GM12878 (cell line): ENCODE measurements at regions not wholly inside any gene's neighbourhood (a gene's known extent, or its start where the extent isn't known, plus 50 kb on each side); places are given as distances from the start of the nearest gene placed in this dataset.

Experiments
- BCL11A ChIP-seq: IDR thresholded peaks from 2 replicates; pipeline ENCODE4 v1.6.1; 2011; ENCODE audit warnings: low read depth, low read length
- CBX5 ChIP-seq: sonication (generic); IDR thresholded peaks from 2 replicates; pipeline ENCODE4 v1.6.1; 2016; ENCODE audit warnings: low read depth, moderate library complexity, mild to moderate bottlenecking, inconsistent platforms
- CEBPZ ChIP-seq: fragments of 150-350 bp; IDR thresholded peaks from 2 replicates; pipeline ENCODE4 v1.6.1; 2016; ENCODE audit warnings: low read depth, low read length
- CHD1 ChIP-seq: IDR thresholded peaks from 2 replicates; pipeline ENCODE4 v1.6.1; 2012; ENCODE audit warnings: low read depth, low read length, improper control_type of control experiment
- ESRRA ChIP-seq: IDR thresholded peaks from 2 replicates; pipeline ENCODE4 v1.6.1; 2012; ENCODE audit warnings: mild to moderate bottlenecking, low read length, improper control_type of control experiment
- KAT2A ChIP-seq: conservative IDR thresholded peaks from 2 replicates; pipeline ENCODE4 v1.6.1; 2011; ENCODE audit warnings: low read depth, low read length; ENCODE audit not compliant: control insufficient read depth
- MEF2A ChIP-seq: IDR thresholded peaks from 2 replicates; pipeline ENCODE4 v1.6.1; 2011; ENCODE audit warnings: low read depth, mild to moderate bottlenecking, low read length, moderate library complexity; ENCODE audit not compliant: insufficient read depth
- MLLT1 ChIP-seq: fragments of 450-650 bp; IDR thresholded peaks from 2 replicates; pipeline ENCODE4 v1.6.1; 2016; ENCODE audit warnings: mild to moderate bottlenecking
- NR2C2 ChIP-seq: IDR thresholded peaks from 2 replicates; pipeline ENCODE4 v1.6.1; 2011; ENCODE audit warnings: borderline replicate concordance, low read depth; ENCODE audit not compliant: control insufficient read depth, insufficient read length
- PAX5 ChIP-seq: IDR thresholded peaks from 2 replicates; pipeline ENCODE4 v1.6.1; 2011; ENCODE audit warnings: low read depth, low read length, borderline replicate concordance
- RB1 ChIP-seq: fragments of 450-650 bp; formaldehyde crosslinking; IDR thresholded peaks from 2 replicates; pipeline ENCODE4 v1.6.1; 2017; ENCODE audit warnings: mild to moderate bottlenecking, borderline replicate concordance
- TAF1 ChIP-seq: IDR thresholded peaks from 2 replicates; pipeline ENCODE4 v1.6.1; 2011; ENCODE audit warnings: mild to moderate bottlenecking, low read depth, low read length, borderline replicate concordance
- TCF12 ChIP-seq: IDR thresholded peaks from 2 replicates; pipeline ENCODE4 v1.6.1; 2011; ENCODE audit warnings: low read depth, mild to moderate bottlenecking, low read length
- YBX1 ChIP-seq: fragments of 450-650 bp; IDR thresholded peaks from 2 replicates; pipeline ENCODE4 v1.6.1; 2016; ENCODE audit warnings: antibody characterized with exemption
- ZBED1 ChIP-seq: IDR thresholded peaks from 2 replicates; pipeline ENCODE4 v1.6.1; 2016; ENCODE audit warnings: borderline replicate concordance
- ZZZ3 ChIP-seq: IDR thresholded peaks from 2 replicates; pipeline ENCODE4 v1.6.1; 2011; ENCODE audit warnings: low read depth; ENCODE audit not compliant: control insufficient read depth, insufficient read length
- TF ChIP-seq, protein P1 (sequence below): fragments of 450-650 bp; IDR thresholded peaks from 2 replicates; pipeline ENCODE4 v1.6.1; 2018; ENCODE audit warnings: borderline replicate concordance, mild to moderate bottlenecking; ENCODE audit not compliant: partially characterized antibody
- TF ChIP-seq, protein P2 (sequence below): IDR thresholded peaks from 2 replicates; pipeline ENCODE4 v1.6.1; 2012; ENCODE audit warnings: improper control_type of control experiment, low read depth, low read length; ENCODE audit not compliant: insufficient replicate concordance

GRCh38 chr7:28292834-28293526 lies 112.4 kb upstream of the JAZF1 start (continued):
- TF ChIP-seq, protein P1, sequence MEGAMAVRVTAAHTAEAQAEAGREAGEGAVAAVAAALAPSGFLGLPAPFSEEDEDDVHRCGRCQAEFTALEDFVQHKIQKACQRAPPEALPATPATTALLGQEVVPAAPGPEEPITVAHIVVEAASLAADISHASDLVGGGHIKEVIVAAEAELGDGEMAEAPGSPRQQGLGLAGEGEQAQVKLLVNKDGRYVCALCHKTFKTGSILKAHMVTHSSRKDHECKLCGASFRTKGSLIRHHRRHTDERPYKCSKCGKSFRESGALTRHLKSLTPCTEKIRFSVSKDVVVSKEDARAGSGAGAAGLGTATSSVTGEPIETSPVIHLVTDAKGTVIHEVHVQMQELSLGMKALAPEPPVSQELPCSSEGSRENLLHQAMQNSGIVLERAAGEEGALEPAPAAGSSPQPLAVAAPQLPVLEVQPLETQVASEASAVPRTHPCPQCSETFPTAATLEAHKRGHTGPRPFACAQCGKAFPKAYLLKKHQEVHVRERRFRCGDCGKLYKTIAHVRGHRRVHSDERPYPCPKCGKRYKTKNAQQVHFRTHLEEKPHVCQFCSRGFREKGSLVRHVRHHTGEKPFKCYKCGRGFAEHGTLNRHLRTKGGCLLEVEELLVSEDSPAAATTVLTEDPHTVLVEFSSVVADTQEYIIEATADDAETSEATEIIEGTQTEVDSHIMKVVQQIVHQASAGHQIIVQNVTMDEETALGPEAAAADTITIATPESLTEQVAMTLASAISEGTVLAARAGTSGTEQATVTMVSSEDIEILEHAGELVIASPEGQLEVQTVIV, result no peak
- TF ChIP-seq PAX5 (no peak), NR2C2 (no peak), MLLT1 (no peak), CBX5 (no peak), ZZZ3 (no peak), CEBPZ (no peak), CHD1 (no peak), ZBED1 (no peak), ESRRA (no peak), TCF12 (no peak), YBX1 (no peak), MEF2A (no peak), RB1 (no peak), BCL11A (0 out of 2 replicates have a peak, but pooled peaks have one; percentile 46), KAT2A (no peak), TAF1 (no peak)
- TF ChIP-seq, protein P2, sequence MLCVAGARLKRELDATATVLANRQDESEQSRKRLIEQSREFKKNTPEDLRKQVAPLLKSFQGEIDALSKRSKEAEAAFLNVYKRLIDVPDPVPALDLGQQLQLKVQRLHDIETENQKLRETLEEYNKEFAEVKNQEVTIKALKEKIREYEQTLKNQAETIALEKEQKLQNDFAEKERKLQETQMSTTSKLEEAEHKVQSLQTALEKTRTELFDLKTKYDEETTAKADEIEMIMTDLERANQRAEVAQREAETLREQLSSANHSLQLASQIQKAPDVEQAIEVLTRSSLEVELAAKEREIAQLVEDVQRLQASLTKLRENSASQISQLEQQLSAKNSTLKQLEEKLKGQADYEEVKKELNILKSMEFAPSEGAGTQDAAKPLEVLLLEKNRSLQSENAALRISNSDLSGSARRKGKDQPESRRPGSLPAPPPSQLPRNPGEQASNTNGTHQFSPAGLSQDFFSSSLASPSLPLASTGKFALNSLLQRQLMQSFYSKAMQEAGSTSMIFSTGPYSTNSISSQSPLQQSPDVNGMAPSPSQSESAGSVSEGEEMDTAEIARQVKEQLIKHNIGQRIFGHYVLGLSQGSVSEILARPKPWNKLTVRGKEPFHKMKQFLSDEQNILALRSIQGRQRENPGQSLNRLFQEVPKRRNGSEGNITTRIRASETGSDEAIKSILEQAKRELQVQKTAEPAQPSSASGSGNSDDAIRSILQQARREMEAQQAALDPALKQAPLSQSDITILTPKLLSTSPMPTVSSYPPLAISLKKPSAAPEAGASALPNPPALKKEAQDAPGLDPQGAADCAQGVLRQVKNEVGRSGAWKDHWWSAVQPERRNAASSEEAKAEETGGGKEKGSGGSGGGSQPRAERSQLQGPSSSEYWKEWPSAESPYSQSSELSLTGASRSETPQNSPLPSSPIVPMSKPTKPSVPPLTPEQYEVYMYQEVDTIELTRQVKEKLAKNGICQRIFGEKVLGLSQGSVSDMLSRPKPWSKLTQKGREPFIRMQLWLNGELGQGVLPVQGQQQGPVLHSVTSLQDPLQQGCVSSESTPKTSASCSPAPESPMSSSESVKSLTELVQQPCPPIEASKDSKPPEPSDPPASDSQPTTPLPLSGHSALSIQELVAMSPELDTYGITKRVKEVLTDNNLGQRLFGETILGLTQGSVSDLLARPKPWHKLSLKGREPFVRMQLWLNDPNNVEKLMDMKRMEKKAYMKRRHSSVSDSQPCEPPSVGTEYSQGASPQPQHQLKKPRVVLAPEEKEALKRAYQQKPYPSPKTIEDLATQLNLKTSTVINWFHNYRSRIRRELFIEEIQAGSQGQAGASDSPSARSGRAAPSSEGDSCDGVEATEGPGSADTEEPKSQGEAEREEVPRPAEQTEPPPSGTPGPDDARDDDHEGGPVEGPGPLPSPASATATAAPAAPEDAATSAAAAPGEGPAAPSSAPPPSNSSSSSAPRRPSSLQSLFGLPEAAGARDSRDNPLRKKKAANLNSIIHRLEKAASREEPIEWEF, result no peak
